ENCODE measurements at regions not wholly inside any gene's neighbourhood (a gene's known extent, or its start where the extent isn't known, plus 50 kb on each side); places are given as distances from the start of the nearest gene placed in this dataset.

DNA sequence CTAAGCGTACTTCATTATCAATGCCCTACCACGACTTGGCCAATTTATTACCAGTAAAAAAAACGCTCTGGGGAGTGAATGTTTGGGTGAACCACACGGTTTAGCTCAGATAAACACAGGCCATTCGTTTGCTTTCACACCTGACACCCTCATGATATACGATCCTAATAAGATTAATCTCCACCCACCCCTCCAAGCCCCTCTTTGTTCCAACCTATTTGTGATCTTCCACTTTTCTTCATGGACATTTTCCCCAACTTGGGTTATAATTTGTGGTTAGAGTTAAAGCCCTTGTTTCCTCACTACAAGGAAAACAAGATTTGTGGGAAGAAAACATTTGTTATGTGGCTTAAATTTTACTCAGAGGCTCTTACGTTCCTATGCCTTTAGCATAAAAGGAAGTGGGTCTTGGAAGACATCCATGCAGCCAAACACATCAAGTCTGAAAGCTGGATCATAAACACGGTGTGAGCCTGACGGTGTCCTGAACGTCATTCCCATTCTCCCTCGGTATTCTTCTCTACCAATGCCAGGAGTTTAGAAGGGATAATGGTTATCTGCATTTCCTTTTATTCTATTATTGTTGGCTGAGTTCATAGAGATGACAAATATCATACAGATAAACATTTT, 518.9 kb downstream of the NR2F2 start:
- H3K27me3 ChIP-seq (replicated peaks; ENCODE audit: control insufficient read depth, insufficient read depth, low read length), result no peaks in the 10 kb centered on the region
- no peaks in the 10 kb centered on the region for H3K36me3 ChIP-seq (ENCODE audit: control insufficient read depth, insufficient read depth, low read length)
- H3K4me3 ChIP-seq (replicated peaks; ENCODE audit: low read depth, low read length), result no peak overlapping the region
- no peak for DNase-seq (ENCODE audit: extremely low read depth, insufficient read length)
- TF ChIP-seq, protein P1, sequence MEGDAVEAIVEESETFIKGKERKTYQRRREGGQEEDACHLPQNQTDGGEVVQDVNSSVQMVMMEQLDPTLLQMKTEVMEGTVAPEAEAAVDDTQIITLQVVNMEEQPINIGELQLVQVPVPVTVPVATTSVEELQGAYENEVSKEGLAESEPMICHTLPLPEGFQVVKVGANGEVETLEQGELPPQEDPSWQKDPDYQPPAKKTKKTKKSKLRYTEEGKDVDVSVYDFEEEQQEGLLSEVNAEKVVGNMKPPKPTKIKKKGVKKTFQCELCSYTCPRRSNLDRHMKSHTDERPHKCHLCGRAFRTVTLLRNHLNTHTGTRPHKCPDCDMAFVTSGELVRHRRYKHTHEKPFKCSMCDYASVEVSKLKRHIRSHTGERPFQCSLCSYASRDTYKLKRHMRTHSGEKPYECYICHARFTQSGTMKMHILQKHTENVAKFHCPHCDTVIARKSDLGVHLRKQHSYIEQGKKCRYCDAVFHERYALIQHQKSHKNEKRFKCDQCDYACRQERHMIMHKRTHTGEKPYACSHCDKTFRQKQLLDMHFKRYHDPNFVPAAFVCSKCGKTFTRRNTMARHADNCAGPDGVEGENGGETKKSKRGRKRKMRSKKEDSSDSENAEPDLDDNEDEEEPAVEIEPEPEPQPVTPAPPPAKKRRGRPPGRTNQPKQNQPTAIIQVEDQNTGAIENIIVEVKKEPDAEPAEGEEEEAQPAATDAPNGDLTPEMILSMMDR (IDR thresholded peaks at IDR 0.05; ENCODE audit: insufficient read depth, low read length, poor library complexity, severe bottlenecking), result no peak

GRCh38 chr15:96851613-96852012, 521.1 kb downstream of the NR2F2 start:
- TF ChIP-seq, protein P1 (IDR thresholded peaks at IDR 0.05; ENCODE audit: insufficient read depth, low read length, poor library complexity, severe bottlenecking), result no peak
- Histone ChIP-seq H3K4me3 (replicated peaks; ENCODE audit: low read depth, low read length) (no peak overlapping the region), H3K27me3 (replicated peaks; ENCODE audit: control insufficient read depth, insufficient read depth, low read length) (no peaks in the 10 kb centered on the region), H3K36me3 (ENCODE audit: control insufficient read depth, insufficient read depth, low read length) (no peaks in the 10 kb centered on the region)
- DNase-seq (ENCODE audit: extremely low read depth, insufficient read length), result no peak

DNA sequence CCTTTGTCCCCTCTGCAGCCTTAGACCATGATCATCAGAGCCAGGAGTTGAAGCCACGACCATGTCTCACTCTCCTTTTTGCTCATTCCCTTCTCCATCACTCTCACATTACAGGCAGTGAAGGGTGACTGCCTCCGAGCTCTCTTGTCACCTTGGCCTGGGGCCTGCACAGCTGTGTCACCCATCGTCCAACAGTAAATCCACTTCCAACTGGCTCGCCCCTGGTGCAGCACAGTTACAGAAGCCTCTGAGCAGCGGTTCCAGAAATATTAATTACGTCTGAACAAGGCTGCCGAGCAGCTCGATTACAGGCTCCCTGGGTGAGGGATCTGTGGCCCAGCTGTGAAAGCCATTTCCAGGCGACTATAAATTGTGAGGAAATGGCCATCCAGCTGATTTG, 528.2 kb downstream of the NR2F2 start:
- no peaks in the 10 kb centered on the region for H3K27me3 ChIP-seq (replicated peaks; ENCODE audit: control insufficient read depth, insufficient read depth, low read length)
- no peak overlapping the region for H3K4me3 ChIP-seq (replicated peaks; ENCODE audit: low read depth, low read length)
- no peaks in the 10 kb centered on the region for H3K36me3 ChIP-seq (ENCODE audit: control insufficient read depth, insufficient read depth, low read length)
- TF ChIP-seq, protein P1 (IDR thresholded peaks at IDR 0.05; ENCODE audit: insufficient read depth, low read length, poor library complexity, severe bottlenecking), result no peak
- DNase-seq (ENCODE audit: extremely low read depth, insufficient read length), result no peak

- no peak for DNase-seq (ENCODE audit: extremely low read depth, insufficient read length)
- no peak overlapping the region for H3K4me3 ChIP-seq (replicated peaks; ENCODE audit: low read depth, low read length)
Observed at GRCh38 chr15:96860741-96861140, 530.2 kb downstream of the NR2F2 start.

DNA sequence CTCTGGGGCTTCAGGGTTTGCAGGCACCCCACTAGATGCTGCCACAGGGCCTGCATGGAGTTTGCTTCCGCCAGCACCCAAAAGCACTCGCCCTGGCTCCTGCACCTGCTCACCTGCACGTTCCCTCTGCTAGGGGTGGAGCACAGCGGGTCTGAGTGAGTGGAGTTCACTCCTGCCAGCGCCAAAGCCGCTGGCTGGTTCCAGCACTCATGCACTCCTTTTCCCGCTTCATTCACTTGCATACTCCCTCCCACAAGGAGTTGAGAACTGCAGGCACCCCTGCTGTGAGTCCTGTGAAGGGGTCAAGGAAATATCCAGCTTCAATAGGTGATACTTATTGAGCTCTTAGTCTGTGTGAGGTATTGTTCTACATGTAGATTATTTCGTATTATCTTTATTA, 537.5 kb downstream of the NR2F2 start:
- H3K36me3 ChIP-seq (ENCODE audit: control insufficient read depth, insufficient read depth, low read length), result no peaks in the 10 kb centered on the region
- no peaks in the 10 kb centered on the region for H3K27me3 ChIP-seq (replicated peaks; ENCODE audit: control insufficient read depth, insufficient read depth, low read length)
- DNase-seq (ENCODE audit: extremely low read depth, insufficient read length), result no peak
- TF ChIP-seq, protein P1 (IDR thresholded peaks at IDR 0.05; ENCODE audit: insufficient read depth, low read length, poor library complexity, severe bottlenecking), result no peak
- H3K4me3 ChIP-seq (replicated peaks; ENCODE audit: low read depth, low read length), result no peak overlapping the region

More at GRCh38 chr15:96860741-96861140, 530.2 kb downstream of the NR2F2 start:
- H3K36me3 ChIP-seq (ENCODE audit: control insufficient read depth, insufficient read depth, low read length), result no peaks in the 10 kb centered on the region
- TF ChIP-seq, protein P1 (IDR thresholded peaks at IDR 0.05; ENCODE audit: insufficient read depth, low read length, poor library complexity, severe bottlenecking), result no peak
- H3K27me3 ChIP-seq (replicated peaks; ENCODE audit: control insufficient read depth, insufficient read depth, low read length), result no peaks in the 10 kb centered on the region

- DNase-seq (ENCODE audit: extremely low read depth, insufficient read length), result no peak
- H3K27me3 ChIP-seq (replicated peaks; ENCODE audit: control insufficient read depth, insufficient read depth, low read length), result no peaks in the 10 kb centered on the region
- H3K4me3 ChIP-seq (replicated peaks; ENCODE audit: low read depth, low read length), result no peak overlapping the region
- TF ChIP-seq, protein P1 (IDR thresholded peaks at IDR 0.05; ENCODE audit: insufficient read depth, low read length, poor library complexity, severe bottlenecking), result no peak
- H3K36me3 ChIP-seq (ENCODE audit: control insufficient read depth, insufficient read depth, low read length), result no peaks in the 10 kb centered on the region
Observed at GRCh38 chr15:96869122-96869521, 538.6 kb downstream of the NR2F2 start.

Measured in GM06990 (cell line).